H1 (cell line): ENCODE measurements at regions not wholly inside any gene's neighbourhood (a gene's known extent, or its start where the extent isn't known, plus 50 kb on each side); places are given as distances from the start of the nearest gene placed in this dataset.

Experiments used
- ATF3 ChIP-seq: IDR thresholded peaks from 2 replicates; pipeline ENCODE4 v1.6.1; 2011; ENCODE audit warnings: low read depth, mild to moderate bottlenecking, low read length; ENCODE audit not compliant: insufficient read depth
- BACH1 ChIP-seq: IDR thresholded peaks from 2 replicates; pipeline ENCODE4 v1.6.1; 2012; ENCODE audit warnings: low read length, improper control_type of control experiment
- CBX5 ChIP-seq: fragments of 300-800, 300-1000 bp; sonication (generic); IDR thresholded peaks from 2 replicates; pipeline ENCODE4 v1.7.1; 2016; ENCODE audit warnings: antibody characterized with exemption, low read length, low read depth
- EP300 ChIP-seq, 2 experiments: IDR thresholded peaks; 1 replicate in 1 of 2; 2 replicates in 1 of 2; pipeline ENCODE4 v1.6.1; 2011 to 2012; ENCODE audit warnings: low read depth in 2 of 2, low read length in 2 of 2, mild to moderate bottlenecking in 2 of 2, borderline replicate concordance in 1 of 2, inconsistent platforms in 1 of 2, moderate library complexity in 1 of 2
- NANOG ChIP-seq: IDR thresholded peaks from 2 replicates; pipeline ENCODE4 v1.6.1; 2011; ENCODE audit warnings: low read length, low read depth, mild to moderate bottlenecking, inconsistent platforms; ENCODE audit not compliant: insufficient read depth, poor library complexity, severe bottlenecking
- POLR2AphosphoS5 ChIP-seq: IDR thresholded peaks from 2 replicates; pipeline ENCODE4 v1.6.1; 2011; ENCODE audit warnings: low read depth, low read length
- POU5F1 ChIP-seq: IDR thresholded peaks from 2 replicates; pipeline ENCODE4 v1.6.1; 2011; ENCODE audit warnings: low read depth, mild to moderate bottlenecking, low read length, moderate library complexity
- RFX5 ChIP-seq: IDR thresholded peaks from 2 replicates; pipeline ENCODE4 v1.6.1; 2011; ENCODE audit warnings: low read depth, low read length, improper control_type of control experiment, borderline replicate concordance
- RXRA ChIP-seq: IDR thresholded peaks from 2 replicates; pipeline ENCODE4 v1.6.1; 2011; ENCODE audit warnings: low read depth, mild to moderate bottlenecking, low read length, moderate library complexity; ENCODE audit not compliant: insufficient read depth
- SIRT6 ChIP-seq: IDR thresholded peaks from one replicate; pipeline ENCODE4 v1.7.1; 2012; ENCODE audit warnings: low read length, inconsistent platforms
- SP4 ChIP-seq: IDR thresholded peaks from 2 replicates; pipeline ENCODE4 v1.6.1; 2012; ENCODE audit warnings: low read length, inconsistent platforms

GRCh38 chr2:212930556-212931260, 220.7 kb downstream of the IKZF2 start (continued):
- TF ChIP-seq ATF3 = no peak
- no peak for TF ChIP-seq POLR2AphosphoS5
- no peak for TF ChIP-seq NANOG
- TF ChIP-seq SP4 = no peak
- no peak for TF ChIP-seq POU5F1
- no peak for TF ChIP-seq SIRT6
- TF ChIP-seq RXRA = no peak
- TF ChIP-seq CBX5 = no peak
- no peak for TF ChIP-seq EP300 (IDR thresholded peaks at IDR 0.05; ENCODE audit: borderline replicate concordance in 1 of 2, low read depth in 2 of 2, low read length in 2 of 2)
- no peak for TF ChIP-seq RFX5
- no peak for TF ChIP-seq BACH1
